ENCODE measurements at regions not wholly inside any gene's neighbourhood (a gene's known extent, or its start where the extent isn't known, plus 50 kb on each side); places are given as distances from the start of the nearest gene placed in this dataset.

DNA sequence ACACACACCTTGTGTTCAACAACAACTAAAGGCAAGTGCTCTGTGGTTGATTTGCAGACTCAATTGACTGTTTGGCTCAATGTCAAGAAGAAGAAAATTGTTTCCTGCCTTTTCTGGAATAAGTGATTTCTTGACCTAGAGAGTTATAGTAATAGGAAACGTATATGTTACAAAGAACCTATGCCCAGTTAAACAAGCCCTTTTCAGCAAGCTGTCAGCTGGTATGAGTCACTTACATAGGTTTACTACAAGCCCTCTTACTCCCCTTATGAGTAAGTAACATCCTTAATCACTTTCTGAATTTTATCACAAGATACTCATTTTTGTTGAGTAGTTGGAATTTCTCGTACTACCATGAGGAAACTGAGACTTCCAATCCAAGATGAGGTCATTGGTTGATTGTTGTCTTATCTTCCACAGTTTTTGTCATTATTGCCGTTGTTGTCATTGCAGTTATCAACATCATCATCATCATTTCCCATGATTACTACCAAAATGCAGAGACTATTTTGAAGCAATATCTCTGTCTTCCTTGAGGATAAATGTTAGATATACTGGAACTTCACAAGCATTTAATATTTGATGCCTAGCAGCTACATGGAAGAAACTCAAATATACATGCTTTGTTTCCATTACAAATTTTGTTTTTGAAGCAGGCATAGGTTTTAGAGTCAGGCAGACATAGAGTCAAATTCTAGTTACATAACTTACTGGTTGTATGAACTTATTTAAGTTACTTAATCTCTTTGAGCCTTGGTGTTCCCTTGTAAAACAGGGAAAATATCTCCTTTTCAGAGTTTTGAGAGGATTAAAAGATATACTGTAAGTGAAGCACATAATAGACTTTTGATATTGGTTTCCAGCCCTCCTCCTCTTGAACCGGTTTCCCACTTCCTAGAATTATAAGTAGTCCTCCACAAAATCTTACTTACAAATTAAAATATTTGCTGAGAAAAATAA lies 106.0 kb downstream of the RAP2A start:
- ATAC-seq (no peak), DNase-seq (ENCODE audit: low read depth, low spot score) (no peak)
- no peaks in the 10 kb centered on the region for H3K4me1 ChIP-seq (ENCODE audit: control insufficient read depth, insufficient read depth, low read length)
- in situ Hi-C loops (cut with HindIII; ENCODE audit: low pct_unique_long_range_greater_than_20kb, low sequenced_read_pairs) (no loop called here), intact Hi-C loops (cut with micrococcal nuclease; ENCODE audit: unreplicated experiment) (no loop called here)
- no peak overlapping the region for H3K4me3 ChIP-seq (ENCODE audit: low read depth in 2 of 2, low read length in 2 of 2)
- no peak overlapping the region for H3K27ac ChIP-seq (ENCODE audit: low read length)
- CTCF ChIA-PET = no interaction called here
- no peak for TF ChIP-seq SIN3A (IDR thresholded peaks at IDR 0.05; ENCODE audit: borderline replicate concordance, insufficient read depth, low read depth, low read length)
- no peak for TF ChIP-seq POLR2AphosphoS5 (IDR thresholded peaks at IDR 0.05; ENCODE audit: low read depth, low read length)
- TF ChIP-seq TCF7L2 (IDR thresholded peaks at IDR 0.05; ENCODE audit: low read depth, low read length) = no peak
- TF ChIP-seq, protein P1, sequence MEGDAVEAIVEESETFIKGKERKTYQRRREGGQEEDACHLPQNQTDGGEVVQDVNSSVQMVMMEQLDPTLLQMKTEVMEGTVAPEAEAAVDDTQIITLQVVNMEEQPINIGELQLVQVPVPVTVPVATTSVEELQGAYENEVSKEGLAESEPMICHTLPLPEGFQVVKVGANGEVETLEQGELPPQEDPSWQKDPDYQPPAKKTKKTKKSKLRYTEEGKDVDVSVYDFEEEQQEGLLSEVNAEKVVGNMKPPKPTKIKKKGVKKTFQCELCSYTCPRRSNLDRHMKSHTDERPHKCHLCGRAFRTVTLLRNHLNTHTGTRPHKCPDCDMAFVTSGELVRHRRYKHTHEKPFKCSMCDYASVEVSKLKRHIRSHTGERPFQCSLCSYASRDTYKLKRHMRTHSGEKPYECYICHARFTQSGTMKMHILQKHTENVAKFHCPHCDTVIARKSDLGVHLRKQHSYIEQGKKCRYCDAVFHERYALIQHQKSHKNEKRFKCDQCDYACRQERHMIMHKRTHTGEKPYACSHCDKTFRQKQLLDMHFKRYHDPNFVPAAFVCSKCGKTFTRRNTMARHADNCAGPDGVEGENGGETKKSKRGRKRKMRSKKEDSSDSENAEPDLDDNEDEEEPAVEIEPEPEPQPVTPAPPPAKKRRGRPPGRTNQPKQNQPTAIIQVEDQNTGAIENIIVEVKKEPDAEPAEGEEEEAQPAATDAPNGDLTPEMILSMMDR (IDR thresholded peaks at IDR 0.05) = no peak
- TF ChIP-seq, protein P2, sequence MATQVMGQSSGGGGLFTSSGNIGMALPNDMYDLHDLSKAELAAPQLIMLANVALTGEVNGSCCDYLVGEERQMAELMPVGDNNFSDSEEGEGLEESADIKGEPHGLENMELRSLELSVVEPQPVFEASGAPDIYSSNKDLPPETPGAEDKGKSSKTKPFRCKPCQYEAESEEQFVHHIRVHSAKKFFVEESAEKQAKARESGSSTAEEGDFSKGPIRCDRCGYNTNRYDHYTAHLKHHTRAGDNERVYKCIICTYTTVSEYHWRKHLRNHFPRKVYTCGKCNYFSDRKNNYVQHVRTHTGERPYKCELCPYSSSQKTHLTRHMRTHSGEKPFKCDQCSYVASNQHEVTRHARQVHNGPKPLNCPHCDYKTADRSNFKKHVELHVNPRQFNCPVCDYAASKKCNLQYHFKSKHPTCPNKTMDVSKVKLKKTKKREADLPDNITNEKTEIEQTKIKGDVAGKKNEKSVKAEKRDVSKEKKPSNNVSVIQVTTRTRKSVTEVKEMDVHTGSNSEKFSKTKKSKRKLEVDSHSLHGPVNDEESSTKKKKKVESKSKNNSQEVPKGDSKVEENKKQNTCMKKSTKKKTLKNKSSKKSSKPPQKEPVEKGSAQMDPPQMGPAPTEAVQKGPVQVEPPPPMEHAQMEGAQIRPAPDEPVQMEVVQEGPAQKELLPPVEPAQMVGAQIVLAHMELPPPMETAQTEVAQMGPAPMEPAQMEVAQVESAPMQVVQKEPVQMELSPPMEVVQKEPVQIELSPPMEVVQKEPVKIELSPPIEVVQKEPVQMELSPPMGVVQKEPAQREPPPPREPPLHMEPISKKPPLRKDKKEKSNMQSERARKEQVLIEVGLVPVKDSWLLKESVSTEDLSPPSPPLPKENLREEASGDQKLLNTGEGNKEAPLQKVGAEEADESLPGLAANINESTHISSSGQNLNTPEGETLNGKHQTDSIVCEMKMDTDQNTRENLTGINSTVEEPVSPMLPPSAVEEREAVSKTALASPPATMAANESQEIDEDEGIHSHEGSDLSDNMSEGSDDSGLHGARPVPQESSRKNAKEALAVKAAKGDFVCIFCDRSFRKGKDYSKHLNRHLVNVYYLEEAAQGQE (IDR thresholded peaks at IDR 0.05; ENCODE audit: insufficient read depth in 1 of 2, low read depth in 2 of 2, low read length in 1 of 2) = no peak
- POLR2A ChIA-PET = no interaction called here
- no peaks in the 10 kb centered on the region for H3K9me3 ChIP-seq (ENCODE audit: control insufficient read depth, insufficient read depth, low read depth, low read length)
- no peaks in the 10 kb centered on the region for H3K27me3 ChIP-seq (ENCODE audit: control insufficient read depth, insufficient read depth, low read length)
- BruUV-seq (replicated peaks) = no TSS peak
- H3K36me3 ChIP-seq (ENCODE audit: control insufficient read depth, insufficient read depth, low read length) = no peaks in the 10 kb centered on the region

GRCh38 chr13:97540696-97541095 lies 106.7 kb downstream of the RAP2A start:
- ChIA-PET CTCF (no interaction called here), POLR2A (no interaction called here)
- H3K36me3 ChIP-seq (ENCODE audit: control insufficient read depth, insufficient read depth, low read length) = no peaks in the 10 kb centered on the region
- no peaks in the 10 kb centered on the region for H3K4me1 ChIP-seq (ENCODE audit: control insufficient read depth, insufficient read depth, low read length)
- intact Hi-C loops (cut with micrococcal nuclease; ENCODE audit: unreplicated experiment) = no loop called here
- ATAC-seq = no peak
- H3K4me3 ChIP-seq (ENCODE audit: low read depth in 2 of 2, low read length in 2 of 2) = no peak overlapping the region
- no peaks in the 10 kb centered on the region for H3K9me3 ChIP-seq (ENCODE audit: control insufficient read depth, insufficient read depth, low read depth, low read length)
- DNase-seq (ENCODE audit: low read depth, low spot score) = no peak
- H3K27me3 ChIP-seq (ENCODE audit: control insufficient read depth, insufficient read depth, low read length) = no peaks in the 10 kb centered on the region
- in situ Hi-C loops (cut with HindIII; ENCODE audit: low pct_unique_long_range_greater_than_20kb, low sequenced_read_pairs) = no loop called here
- TF ChIP-seq TCF7L2 (IDR thresholded peaks at IDR 0.05; ENCODE audit: low read depth, low read length) (no peak), SIN3A (IDR thresholded peaks at IDR 0.05; ENCODE audit: borderline replicate concordance, insufficient read depth, low read depth, low read length) (no peak), POLR2AphosphoS5 (IDR thresholded peaks at IDR 0.05; ENCODE audit: low read depth, low read length) (no peak)
- TF ChIP-seq, protein P2 (IDR thresholded peaks at IDR 0.05; ENCODE audit: insufficient read depth in 1 of 2, low read depth in 2 of 2, low read length in 1 of 2) = no peak
- TF ChIP-seq, protein P1 (IDR thresholded peaks at IDR 0.05) = no peak
- no peak overlapping the region for H3K27ac ChIP-seq (ENCODE audit: low read length)
- no TSS peak for BruUV-seq (replicated peaks)
